H1 (cell line): ENCODE measurements at regions not wholly inside any gene's neighbourhood (a gene's known extent, or its start where the extent isn't known, plus 50 kb on each side); places are given as distances from the start of the nearest gene placed in this dataset.

Experiments used
- ASH2L ChIP-seq: fragments of 200-600, 300-600 bp; sonication (generic); IDR thresholded peaks from one replicate; pipeline ENCODE4 v1.7.1; 2017; ENCODE audit warnings: low read length
- ATF3 ChIP-seq: IDR thresholded peaks from 2 replicates; pipeline ENCODE4 v1.6.1; 2011; ENCODE audit warnings: low read depth, mild to moderate bottlenecking, low read length; ENCODE audit not compliant: insufficient read depth
- BCL11A ChIP-seq, 2 experiments: IDR thresholded peaks; one replicate each; pipeline ENCODE4 v1.6.1; 2011; ENCODE audit warnings: low read depth in 2 of 2, low read length in 2 of 2, mild to moderate bottlenecking in 2 of 2
- CBX5 ChIP-seq: fragments of 300-800, 300-1000 bp; sonication (generic); IDR thresholded peaks from 2 replicates; pipeline ENCODE4 v1.7.1; 2016; ENCODE audit warnings: antibody characterized with exemption, low read length, low read depth
- CHD2 ChIP-seq: IDR thresholded peaks from 2 replicates; pipeline ENCODE4 v1.6.1; 2012; ENCODE audit warnings: low read length, improper control_type of control experiment
- CHD7 ChIP-seq: fragments of 300-600 bp; sonication (generic); IDR thresholded peaks from 2 replicates; pipeline ENCODE4 v1.7.1; 2012; ENCODE audit warnings: low read length, moderate library complexity, mild to moderate bottlenecking, inconsistent platforms; ENCODE audit not compliant: insufficient replicate concordance
- CTBP2 ChIP-seq: IDR thresholded peaks from 2 replicates; pipeline ENCODE4 v1.7.0; 2011; ENCODE audit warnings: borderline replicate concordance, mild to moderate bottlenecking, moderate library complexity, mixed read lengths, low read length; ENCODE audit not compliant: insufficient read depth, insufficient read length
- GABPA ChIP-seq: IDR thresholded peaks from 2 replicates; pipeline ENCODE4 v1.6.1; 2011; ENCODE audit warnings: mild to moderate bottlenecking, low read length, moderate library complexity, borderline replicate concordance; ENCODE audit not compliant: insufficient read depth
- GTF2F1 ChIP-seq: IDR thresholded peaks from 2 replicates; pipeline ENCODE4 v1.6.1; 2012; ENCODE audit warnings: low read depth, low read length, improper control_type of control experiment, borderline replicate concordance
- KDM1A ChIP-seq: fragments of 200-600, 300-600 bp; sonication (generic); IDR thresholded peaks from 2 replicates; pipeline ENCODE4 v1.7.1; 2016; ENCODE audit warnings: mild to moderate bottlenecking, low read length, borderline replicate concordance
- POLR2A ChIP-seq, 2 experiments: IDR thresholded peaks; 1 replicate in 1 of 2; 2 replicates in 1 of 2; pipeline ENCODE4 v1.6.1; 2011; ENCODE audit warnings: low read depth in 2 of 2, low read length in 2 of 2, mild to moderate bottlenecking in 2 of 2; ENCODE audit errors: control extremely low read depth in 1 of 2
- RXRA ChIP-seq: IDR thresholded peaks from 2 replicates; pipeline ENCODE4 v1.6.1; 2011; ENCODE audit warnings: low read depth, mild to moderate bottlenecking, low read length, moderate library complexity; ENCODE audit not compliant: insufficient read depth
- SP4 ChIP-seq: IDR thresholded peaks from 2 replicates; pipeline ENCODE4 v1.6.1; 2012; ENCODE audit warnings: low read length, inconsistent platforms

DNA sequence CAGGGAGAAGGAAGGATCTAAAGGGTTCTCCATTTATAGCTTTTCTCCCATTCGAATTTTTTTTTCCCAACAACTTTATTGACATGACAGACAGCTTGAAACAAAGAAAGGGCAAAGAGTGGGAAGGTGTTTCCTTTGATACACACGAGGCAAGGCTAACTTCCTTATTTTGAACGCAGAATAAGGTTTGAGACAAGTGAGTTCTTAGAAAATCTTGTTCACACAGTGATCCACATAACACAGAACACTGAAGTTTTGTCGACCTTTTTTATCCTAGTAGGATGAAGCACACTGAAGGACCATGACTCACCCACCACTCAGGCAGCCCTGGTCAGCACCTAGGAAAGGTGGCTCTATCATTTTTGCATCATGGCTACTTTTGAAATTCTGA, 425.8 kb upstream of the MDFIC2 start (continued):
- TF ChIP-seq CHD7 (no peak), ATF3 (no peak), CHD2 (no peak), CTBP2 (no peak), POLR2A (IDR thresholded peaks at IDR 0.05; ENCODE audit: control extremely low read depth in 1 of 2, low read depth in 2 of 2, low read length in 2 of 2) (no peak), CBX5 (no peak), GABPA (no peak), RXRA (no peak), KDM1A (no peak), GTF2F1 (no peak), ASH2L (no peak), BCL11A (IDR thresholded peaks at IDR 0.05; ENCODE audit: low read depth in 2 of 2, low read length in 2 of 2) (no peak), SP4 (no peak)
